Lower leg skin (tissue), 4 donors: ENCODE measurements at regions not wholly inside any gene's neighbourhood (a gene's known extent, or its start where the extent isn't known, plus 50 kb on each side); places are given as distances from the start of the nearest gene placed in this dataset.

Experiments
- DNase-seq, 2 donors: peaks; one replicate each; pipeline ENCODE4 v3.0.0-alpha.2; 2019; ENCODE audit warnings: low spot score in 2 of 2
- H3K4me3 ChIP-seq: fragments of 200-600 bp; sonication (generic); 2 replicates; pipeline ENCODE4 v1.5.1; 2017; ENCODE audit warnings: mild to moderate bottlenecking, low read depth; ENCODE audit not compliant: poor library complexity, severe bottlenecking
- CTCF ChIP-seq, 3 donors: fragments of 450-650 bp; IDR thresholded peaks; one replicate each; pipeline ENCODE4 v1.5.1; 2016; ENCODE audit warnings: antibody characterized with exemption in 3 of 3, mild to moderate bottlenecking in 3 of 3, moderate library complexity in 2 of 3
- POLR2A ChIP-seq, 2 donors: fragments of 450-650 bp; IDR thresholded peaks; one replicate each; pipeline ENCODE4 v1.6.1; 2016 to 2017; ENCODE audit warnings: antibody characterized with exemption in 2 of 2, mild to moderate bottlenecking in 1 of 2, moderate library complexity in 1 of 2
- WGBS, 2 donors: methylation state at CpG; one replicate each; pipeline ENCODE4 v1.1.5; 2018; 5-methylcytosine and 5-hydroxymethylcytosine counted together
- intact Hi-C: fragments of 100-400 bp; cut with DNase I; formaldehyde crosslinking; loops from one replicate; pipeline ENCODE4 v1.15.0; 2023; ENCODE audit warnings: low total_unique reads

- TF ChIP-seq POLR2A (IDR thresholded peaks at IDR 0.05): no peak
- TF ChIP-seq CTCF (IDR thresholded peaks at IDR 0.05): no peak
- H3K4me3 ChIP-seq: no peak overlapping the region
- intact Hi-C loops: no loop called here
- no peak for DNase-seq
- WGBS, 2 donors: 42 to 50% methylated on average over 5 of the region's 5 CpGs
Measured at GRCh38 chr12:25689996-25690501, 137.0 kb upstream of the LMNTD1 start.

- intact Hi-C loops: no loop called here
Measured at GRCh38 chr12:25690996-25691864, 138.1 kb upstream of the LMNTD1 start.

GRCh38 chr12:25691865-25692114, 138.7 kb upstream of the LMNTD1 start:
- intact Hi-C loops: no loop called here
- no peak for DNase-seq
- WGBS, 2 donors: 63 to 66% methylated on average over 4 of the region's 4 CpGs
- H3K4me3 ChIP-seq: no peak overlapping the region
- TF ChIP-seq CTCF (IDR thresholded peaks at IDR 0.05): no peak

More at GRCh38 chr12:25690996-25691864, 138.1 kb upstream of the LMNTD1 start:
- 86% methylated on average over 8 of the region's 8 CpGs for WGBS, 2 donors
- H3K4me3 ChIP-seq: no peak overlapping the region
- TF ChIP-seq CTCF (IDR thresholded peaks at IDR 0.05) (no peak), POLR2A (IDR thresholded peaks at IDR 0.05) (no peak)
- no peak for DNase-seq

GRCh38 chr12:25692115-25693035, 139.3 kb upstream of the LMNTD1 start:
- intact Hi-C loops: no loop called here
- WGBS, 2 donors: 72 to 76% methylated on average over 9 of the region's 9 CpGs
- DNase-seq: no peak
- TF ChIP-seq CTCF (IDR thresholded peaks at IDR 0.05) (no peak), POLR2A (IDR thresholded peaks at IDR 0.05) (no peak)
- no peak overlapping the region for H3K4me3 ChIP-seq

- peak in 1 of 2 donors; percentile 33 for DNase-seq
- 50 to 52% methylated on average over 7 of the region's 7 CpGs for WGBS, 2 donors
- no peak for TF ChIP-seq POLR2A (IDR thresholded peaks at IDR 0.05)
- TF ChIP-seq CTCF (IDR thresholded peaks at IDR 0.05): no peak
- H3K4me3 ChIP-seq: no peak overlapping the region
- intact Hi-C loops: no loop called here
Measured at GRCh38 chr12:25694072-25694471, 141.0 kb upstream of the LMNTD1 start.
